22Rv1 (cell line): ENCODE measurements at regions not wholly inside any gene's neighbourhood (a gene's known extent, or its start where the extent isn't known, plus 50 kb on each side); places are given as distances from the start of the nearest gene placed in this dataset.

ENCODE experiments used
- CTCF ChIP-seq: fragments of 450-650 bp; IDR thresholded peaks from 2 replicates; pipeline ENCODE4 v1.5.1; 2017; ENCODE audit warnings: mild to moderate bottlenecking
- ZFX ChIP-seq: fragments of 450-650 bp; IDR thresholded peaks from 2 replicates; pipeline ENCODE4 v1.6.1; 2017; ENCODE audit warnings: antibody characterized with exemption, borderline replicate concordance

- no peak for TF ChIP-seq CTCF
- no peak for TF ChIP-seq ZFX
Observed at GRCh38 chr12:98259693-98260092, 255.7 kb upstream of the TMPO start.
